GM12874 (cell line): ENCODE measurements at regions not wholly inside any gene's neighbourhood (a gene's known extent, or its start where the extent isn't known, plus 50 kb on each side); places are given as distances from the start of the nearest gene placed in this dataset.

Source experiments
- CTCF ChIP-seq: IDR thresholded peaks from 2 replicates; pipeline ENCODE4 v1.5.1; 2011; ENCODE audit warnings: low read depth, mild to moderate bottlenecking, control low read depth, low read length, moderate library complexity; ENCODE audit not compliant: insufficient read depth

- TF ChIP-seq CTCF: no peak
Observed at GRCh38 chr6:140050101-140050995, 675.9 kb upstream of the CITED2 start.

GRCh38 chr6:140049251-140049650 lies 674.8 kb upstream of the CITED2 start:
- no peak for TF ChIP-seq CTCF

- no peak for TF ChIP-seq CTCF
Observed at GRCh38 chr6:140048202-140048790, 673.8 kb upstream of the CITED2 start.

- no peak for TF ChIP-seq CTCF
Observed at GRCh38 chr6:140047321-140047720, 672.9 kb upstream of the CITED2 start.

- TF ChIP-seq CTCF: no peak
Observed at GRCh38 chr6:140046016-140046632, 671.7 kb upstream of the CITED2 start.

- no peak for TF ChIP-seq CTCF
Observed at GRCh38 chr6:140045116-140045515, 670.7 kb upstream of the CITED2 start.

GRCh38 chr6:140044626-140045025 lies 670.2 kb upstream of the CITED2 start:
- TF ChIP-seq CTCF: no peak
